A549 (cell line): ENCODE measurements at regions not wholly inside any gene's neighbourhood (a gene's known extent, or its start where the extent isn't known, plus 50 kb on each side); places are given as distances from the start of the nearest gene placed in this dataset.

ENCODE experiments used
- ATAC-seq, 2 experiments: fragments of 200-7000 bp in 1 of 2; fragments of >200 bp in 1 of 2; cut with Nextera tagmentation in 1 of 2; cut with Tn5 transposase in 1 of 2; 3 replicates each; pipeline versions ENCODE4 v1.8.0 to v1.9.1; 2018 to 2020; ENCODE audit warnings: mild to moderate bottlenecking in 1 of 2, moderate library complexity in 1 of 2
- CTCF ChIA-PET: fragments of 300-600 bp; sonication (Branson Sonifier 250); formaldehyde crosslinking; extraction: SDS; loops from one replicate; lab custom pipeline; 2021; ENCODE audit warnings: antibody characterized with exemption, inconsistent platforms; lab: Yijun Ruan, JAX
- POLR2A ChIA-PET: fragments of 350-600 bp; formaldehyde crosslinking; extraction: SDS; loops from one replicate; lab custom pipeline; 2021; ENCODE audit warnings: antibody characterized with exemption, inconsistent platforms; lab: Yijun Ruan, JAX
- DNase-seq, 2 experiments: peaks; one replicate each; pipeline versions ENCODE4 v3.0.0 to v3.0.0-alpha.2; 2011 to 2016; ENCODE audit warnings: low read depth in 1 of 2, low spot score in 1 of 2
- FAIRE-seq: peaks from 2 replicates; lab custom pipeline; 2011; peaks lifted over from hg19 to GRCh38; lab: Jason Lieb, UNC
- H3K27ac ChIP-seq, 2 experiments: fragments of >200 bp; sonication (Bioruptor Twin); formaldehyde crosslinking; 3 replicates each; pipeline ENCODE4 v1.5.1; 2016 to 2017
- H3K4me1 ChIP-seq: fragments of >200 bp; sonication (Bioruptor Twin); formaldehyde crosslinking; 3 replicates; pipeline ENCODE4 v1.6.1; 2016
- H3K4me2 ChIP-seq: fragments of >200 bp; sonication (Bioruptor Twin); formaldehyde crosslinking; 3 replicates; pipeline ENCODE4 v1.6.1; 2016
- H3K4me3 ChIP-seq: fragments of >200 bp; sonication (Bioruptor Twin); formaldehyde crosslinking; 3 replicates; pipeline ENCODE4 v1.5.1; 2016
- H3K9me3 ChIP-seq: fragments of >200 bp; sonication (Bioruptor Twin); formaldehyde crosslinking; 3 replicates; pipeline ENCODE4 v1.6.1; 2016
- BHLHE40 ChIP-seq: IDR thresholded peaks from 2 replicates; pipeline ENCODE4 v1.6.1; 2012; ENCODE audit warnings: low read depth, low read length, inconsistent platforms
- CBX2 ChIP-seq: fragments of 200-600 bp; sonication (generic); IDR thresholded peaks from 2 replicates; pipeline ENCODE4 v1.6.1; 2016; ENCODE audit warnings: low read depth, mild to moderate bottlenecking, borderline replicate concordance
- CHD2 ChIP-seq: fragments of 150-350 bp; IDR thresholded peaks from 2 replicates; pipeline ENCODE4 v1.6.1; 2014; ENCODE audit warnings: low read length; ENCODE audit not compliant: partially characterized antibody
- CTCF ChIP-seq: fragments of >200 bp; sonication (Bioruptor Twin); formaldehyde crosslinking; IDR thresholded peaks from 3 replicates; pipeline ENCODE4 v1.5.1; 2016
- EHF ChIP-seq: fragments of 250-450 bp; sonication (Bioruptor Pico); IDR thresholded peaks from 2 replicates; pipeline ENCODE4 v1.5.0; 2020; ENCODE audit warnings: mild to moderate bottlenecking
- EHMT2 ChIP-seq: fragments of 200-600 bp; sonication (generic); IDR thresholded peaks from 2 replicates; pipeline ENCODE4 v1.6.1; 2016; ENCODE audit warnings: antibody characterized with exemption, low read depth, mild to moderate bottlenecking, moderate library complexity
- EP300 ChIP-seq, 2 experiments: fragments of >200 bp; sonication (Bioruptor Twin); formaldehyde crosslinking; IDR thresholded peaks; 2 replicates in 1 of 2; 3 replicates in 1 of 2; pipeline ENCODE4 v1.6.1; 2016 to 2017
- FOSB ChIP-seq: fragments of 250-450 bp; sonication (Bioruptor Pico); IDR thresholded peaks from 2 replicates; pipeline ENCODE4 v1.5.0; 2020; ENCODE audit warnings: mild to moderate bottlenecking, moderate library complexity
- FOSL2 ChIP-seq, 2 experiments: fragments of 450-650 bp in 1 of 2; fragments of >200 bp in 1 of 2; sonication (Bioruptor Twin) in 1 of 2; formaldehyde crosslinking; IDR thresholded peaks; 2 replicates each; pipeline versions ENCODE4 v1.5.0 to v1.6.1; 2016 to 2020; ENCODE audit warnings: mild to moderate bottlenecking in 1 of 2, moderate library complexity in 1 of 2
- GATA3 ChIP-seq: IDR thresholded peaks from 2 replicates; pipeline ENCODE4 v1.6.1; 2012; ENCODE audit warnings: borderline replicate concordance
- HMGXB4 ChIP-seq: fragments of 250-450 bp; sonication (Bioruptor Pico); IDR thresholded peaks from 2 replicates; pipeline ENCODE4 v1.5.0; 2021; ENCODE audit warnings: mild to moderate bottlenecking, moderate library complexity, borderline replicate concordance
- HOXA7 ChIP-seq: fragments of 250-450 bp; sonication (Bioruptor Pico); IDR thresholded peaks from 2 replicates; pipeline ENCODE4 v1.5.0; 2020; ENCODE audit warnings: mild to moderate bottlenecking, moderate library complexity
- HOXB13 ChIP-seq: fragments of 250-450 bp; sonication (Bioruptor Pico); IDR thresholded peaks from 2 replicates; pipeline ENCODE4 v1.5.0; 2020; ENCODE audit warnings: low read depth, mild to moderate bottlenecking, moderate library complexity
- HOXB5 ChIP-seq: fragments of 250-450 bp; sonication (Bioruptor Pico); IDR thresholded peaks from 2 replicates; pipeline ENCODE4 v1.5.0; 2020; ENCODE audit warnings: mild to moderate bottlenecking, moderate library complexity
- JUNB ChIP-seq: fragments of >200 bp; sonication (Bioruptor Twin); formaldehyde crosslinking; IDR thresholded peaks from 2 replicates; pipeline ENCODE4 v1.6.1; 2016
- KDM1A ChIP-seq: fragments of 200-600 bp; sonication (generic); IDR thresholded peaks from 2 replicates; pipeline ENCODE4 v1.6.1; 2016; ENCODE audit warnings: low read depth, mild to moderate bottlenecking
- KDM5A ChIP-seq: fragments of 200-600 bp; sonication (generic); IDR thresholded peaks from 2 replicates; pipeline ENCODE4 v1.6.1; 2016; ENCODE audit warnings: antibody characterized with exemption, mild to moderate bottlenecking
- MAFK ChIP-seq: fragments of 450-650 bp; IDR thresholded peaks from 2 replicates; pipeline ENCODE4 v1.6.1; 2014; ENCODE audit not compliant: partially characterized antibody
- NFE2L2 ChIP-seq: fragments of 150-350 bp; conservative IDR thresholded peaks from 2 replicates; pipeline ENCODE4 v1.6.1; 2014; ENCODE audit warnings: low read length
- NPAS2 ChIP-seq: fragments of 250-450 bp; sonication (Bioruptor Pico); IDR thresholded peaks from 2 replicates; pipeline ENCODE4 v1.8.0; 2022; ENCODE audit warnings: mild to moderate bottlenecking, moderate library complexity, borderline replicate concordance
- POLR2AphosphoS2 ChIP-seq: conservative IDR thresholded peaks from 2 replicates; pipeline ENCODE4 v1.6.1; 2012; ENCODE audit warnings: low read length, improper control_type of control experiment, inconsistent platforms
- RAD21 ChIP-seq, 2 experiments: fragments of >200 bp in 1 of 2; sonication (Bioruptor Twin) in 1 of 2; formaldehyde crosslinking in 1 of 2; IDR thresholded peaks in 1 of 2; conservative IDR thresholded peaks in 1 of 2; 2 replicates in 1 of 2; 3 replicates in 1 of 2; pipeline ENCODE4 v1.6.1; 2012 to 2018; ENCODE audit warnings: inconsistent platforms in 1 of 2
- REST ChIP-seq: fragments of 200-600 bp; sonication (generic); IDR thresholded peaks from 2 replicates; pipeline ENCODE4 v1.6.1; 2016; ENCODE audit warnings: antibody characterized with exemption, mild to moderate bottlenecking, moderate library complexity
- SMC3 ChIP-seq: fragments of >200 bp; sonication (Bioruptor Twin); formaldehyde crosslinking; IDR thresholded peaks from 3 replicates; pipeline ENCODE4 v1.6.1; 2018; ENCODE audit warnings: inconsistent platforms
- TFCP2L1 ChIP-seq: fragments of 250-450 bp; sonication (Bioruptor Pico); IDR thresholded peaks from 2 replicates; pipeline ENCODE4 v1.5.0; 2021; ENCODE audit warnings: mild to moderate bottlenecking
- TP53 ChIP-seq: fragments of 250-450 bp; sonication (Bioruptor Pico); IDR thresholded peaks from 2 replicates; pipeline ENCODE4 v1.5.0; 2021; ENCODE audit warnings: mild to moderate bottlenecking, moderate library complexity
- USF2 ChIP-seq: fragments of 450-650 bp; IDR thresholded peaks from 2 replicates; pipeline ENCODE4 v1.6.1; 2014; ENCODE audit warnings: antibody characterized with exemption
- ZSCAN20 ChIP-seq: fragments of 250-450 bp; sonication (Bioruptor Pico); IDR thresholded peaks from 2 replicates; pipeline ENCODE4 v1.8.0; 2022; ENCODE audit warnings: mild to moderate bottlenecking, moderate library complexity
- WGBS: methylation state at CpG from one replicate; pipeline ENCODE4 v1.1.6; 2017; ENCODE audit errors: missing lambda C conversion rate; 5-methylcytosine and 5-hydroxymethylcytosine counted together

GRCh38 chr1:96945509-96946084, 224.0 kb downstream of the PTBP2 start:
- H3K9me3 ChIP-seq = no peaks in the 10 kb centered on the region
- DNase-seq = no peak
- TF ChIP-seq NPAS2 (CRISPR knock-in tag) = no peak
- no peak for TF ChIP-seq SMC3
- no peak for TF ChIP-seq USF2
- no peak for TF ChIP-seq HOXA7 (CRISPR knock-in tag)
- TF ChIP-seq KDM1A = no peak
- TF ChIP-seq HOXB13 (CRISPR knock-in tag) = no peak
- TF ChIP-seq MAFK = no peak
- TF ChIP-seq FOSB = no peak
- TF ChIP-seq ZSCAN20 = no peak
- no peak for TF ChIP-seq HMGXB4
- TF ChIP-seq TP53 (CRISPR knock-in tag) = no peak
- TF ChIP-seq CBX2 = no peak
- TF ChIP-seq CTCF = no peak
- TF ChIP-seq FOSL2 (IDR thresholded peaks at IDR 0.05) = no peak
- TF ChIP-seq FOSL2 (CRISPR knock-in tag; IDR thresholded peaks at IDR 0.05) = no peak
- TF ChIP-seq RAD21 (conservative IDR thresholded peaks at IDR 0.05 in 1 of 2, IDR thresholded peaks at IDR 0.05 in 1 of 2) = no peak
- TF ChIP-seq POLR2AphosphoS2 = no peak
- CTCF ChIA-PET = interaction anchor here (1.0 kb wide), 1 partner anchor 8 kb away, joined by 3 read pairs; no protein-coding TSS in a partner anchor
- 58% methylated on average over 6 of the region's 6 CpGs for WGBS
- H3K27ac ChIP-seq = no peak overlapping the region
- no peaks in the 10 kb centered on the region for H3K4me1 ChIP-seq
- FAIRE-seq = no peak
- POLR2A ChIA-PET = no interaction called here
- ATAC-seq = no peak
- no peak overlapping the region for H3K4me3 ChIP-seq
- no peak overlapping the region for H3K4me2 ChIP-seq

GRCh38 chr1:96955307-96956012, 233.9 kb downstream of the PTBP2 start:
- Histone ChIP-seq H3K4me2 (no peak overlapping the region), H3K9me3 (no peaks in the 10 kb centered on the region), H3K4me1 (no peaks in the 10 kb centered on the region), H3K4me3 (no peak overlapping the region), H3K27ac (no peak overlapping the region)
- FAIRE-seq (no peak), ATAC-seq (no peak), DNase-seq (no peak)
- WGBS = 66% methylated on average over 3 of the region's 3 CpGs
- ChIA-PET CTCF (interaction anchor here (1.6 kb wide), 1 partner anchor 1513 kb away, joined by 4 read pairs; no protein-coding TSS in a partner anchor), POLR2A (no interaction called here)
- TF ChIP-seq USF2 = no peak
- TF ChIP-seq JUNB = no peak
- no peak for TF ChIP-seq HOXB5 (CRISPR knock-in tag)
- no peak for TF ChIP-seq BHLHE40
- TF ChIP-seq EP300 (IDR thresholded peaks at IDR 0.05) = no peak
- TF ChIP-seq HOXB13 (CRISPR knock-in tag) = no peak
- TF ChIP-seq CHD2 = no peak
- TF ChIP-seq NFE2L2 = no peak
- TF ChIP-seq GATA3 = no peak
- no peak for TF ChIP-seq FOSB
- TF ChIP-seq KDM5A = no peak
- TF ChIP-seq RAD21 (conservative IDR thresholded peaks at IDR 0.05 in 1 of 2, IDR thresholded peaks at IDR 0.05 in 1 of 2) = no peak
- TF ChIP-seq TFCP2L1 (CRISPR knock-in tag) = no peak
- TF ChIP-seq REST = no peak
- TF ChIP-seq TP53 (CRISPR knock-in tag) = no peak
- no peak for TF ChIP-seq EHF (CRISPR knock-in tag)
- TF ChIP-seq FOSL2 (IDR thresholded peaks at IDR 0.05) = no peak
- no peak for TF ChIP-seq FOSL2 (CRISPR knock-in tag; IDR thresholded peaks at IDR 0.05)
- no peak for TF ChIP-seq ZSCAN20
- no peak for TF ChIP-seq EHMT2
